Posterior cingulate gyrus (tissue), 11 donors: ENCODE measurements at regions not wholly inside any gene's neighbourhood (a gene's known extent, or its start where the extent isn't known, plus 50 kb on each side); places are given as distances from the start of the nearest gene placed in this dataset.
"Not testable (repeated sequence)": the region's sequence is repeated elsewhere in the genome, so short reads cannot be mapped to it uniquely, and the experiment has no call there.

ENCODE experiments used
- DNase-seq, 10 donors: peaks; one replicate each; pipeline versions ENCODE4 v3.0.0 to v3.0.0-alpha.2; 2020 to 2021; ENCODE audit warnings: mixed read lengths in 3 of 10
- intact Hi-C: fragments of 100-400 bp; cut with DNase I; formaldehyde crosslinking; loops from one replicate; pipeline ENCODE4 v1.15.1; 2023

- intact Hi-C loops, DNase-seq: not testable (repeated sequence)
Measured at GRCh38 chr5:6241056-6241455, 137.3 kb downstream of the MED10 start.

DNA sequence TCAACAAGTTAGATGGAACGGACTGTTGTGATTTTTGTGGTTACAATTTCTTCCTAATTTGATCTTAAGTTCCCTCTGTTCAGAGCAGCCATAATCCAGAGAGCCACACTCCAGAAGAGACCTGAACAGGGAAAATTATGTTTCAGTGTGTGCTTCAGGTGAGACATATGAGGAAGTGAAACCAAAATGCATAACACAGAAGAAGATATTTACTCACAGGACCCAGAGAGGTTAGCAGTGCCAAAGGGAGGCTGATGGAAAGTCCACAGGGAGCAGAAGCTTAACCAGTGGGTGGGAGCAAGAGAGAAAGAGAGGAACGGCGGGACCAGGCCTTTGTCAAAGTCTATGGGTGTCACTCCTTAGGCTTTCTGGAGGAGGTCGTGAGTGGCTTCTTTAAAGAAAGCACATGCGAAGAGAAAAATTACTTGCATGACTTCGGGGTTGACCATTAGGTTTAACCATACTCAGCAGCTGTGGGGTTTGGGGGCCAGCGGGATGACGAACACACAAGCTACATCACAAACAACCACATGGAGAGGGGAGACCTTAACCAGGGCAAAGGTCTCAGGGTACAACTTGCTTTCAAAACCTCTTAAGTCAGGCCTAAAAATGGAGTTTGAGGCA lies 141.4 kb downstream of the MED10 start:
- intact Hi-C loops = no loop called here
- no peak for DNase-seq

DNA sequence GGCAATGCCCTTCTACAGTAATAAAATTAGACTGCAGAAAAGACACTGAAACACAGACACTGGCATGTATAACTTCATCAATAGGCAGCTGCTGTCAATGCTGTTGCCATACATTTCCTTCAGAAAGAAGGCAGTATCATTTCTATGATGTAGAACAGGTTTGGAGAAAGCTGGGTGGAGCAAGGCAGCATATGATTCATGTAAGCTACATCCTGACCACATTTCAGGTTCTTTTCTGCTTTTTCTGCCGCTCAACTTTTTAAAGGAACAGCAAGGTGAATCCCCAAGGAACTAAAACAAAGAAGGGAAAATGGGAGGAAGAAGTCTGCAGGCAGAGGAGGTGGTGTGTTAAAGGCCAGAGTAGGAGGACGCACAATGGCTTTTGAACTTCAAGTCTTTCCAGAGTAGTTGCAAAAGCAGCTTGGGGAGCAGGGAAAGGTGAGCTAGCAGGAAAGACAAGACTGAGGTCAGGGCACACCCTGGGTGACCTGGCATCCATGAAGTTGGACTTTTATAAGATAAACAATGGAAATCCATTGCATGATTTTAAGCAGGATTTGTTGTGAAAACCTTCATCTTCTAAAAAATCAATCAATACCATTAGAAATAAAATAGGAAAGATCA lies 142.1 kb downstream of the MED10 start:
- intact Hi-C loops = no loop called here
- no peak for DNase-seq

DNA sequence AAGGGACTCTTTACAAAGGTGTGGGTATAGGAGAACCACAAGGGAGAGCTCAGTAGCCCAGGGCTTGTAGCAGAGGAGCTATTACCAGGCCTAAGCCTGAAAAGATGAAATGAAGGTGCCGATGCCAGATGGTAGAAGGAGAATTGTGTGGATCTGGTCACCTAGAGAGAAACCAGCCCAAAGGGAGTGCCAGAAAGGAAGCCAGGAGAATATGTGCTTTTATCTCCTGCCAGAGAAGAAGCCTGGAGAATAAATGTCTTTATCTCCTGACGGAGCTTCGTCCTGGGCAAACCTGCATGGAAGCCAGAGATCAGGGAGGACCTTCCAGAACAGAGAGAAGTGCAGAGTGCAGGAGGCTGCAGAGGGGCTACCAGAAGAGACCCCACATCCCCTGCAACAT lies 142.6 kb downstream of the MED10 start:
- DNase-seq = no peak
- intact Hi-C loops = no loop called here

DNA sequence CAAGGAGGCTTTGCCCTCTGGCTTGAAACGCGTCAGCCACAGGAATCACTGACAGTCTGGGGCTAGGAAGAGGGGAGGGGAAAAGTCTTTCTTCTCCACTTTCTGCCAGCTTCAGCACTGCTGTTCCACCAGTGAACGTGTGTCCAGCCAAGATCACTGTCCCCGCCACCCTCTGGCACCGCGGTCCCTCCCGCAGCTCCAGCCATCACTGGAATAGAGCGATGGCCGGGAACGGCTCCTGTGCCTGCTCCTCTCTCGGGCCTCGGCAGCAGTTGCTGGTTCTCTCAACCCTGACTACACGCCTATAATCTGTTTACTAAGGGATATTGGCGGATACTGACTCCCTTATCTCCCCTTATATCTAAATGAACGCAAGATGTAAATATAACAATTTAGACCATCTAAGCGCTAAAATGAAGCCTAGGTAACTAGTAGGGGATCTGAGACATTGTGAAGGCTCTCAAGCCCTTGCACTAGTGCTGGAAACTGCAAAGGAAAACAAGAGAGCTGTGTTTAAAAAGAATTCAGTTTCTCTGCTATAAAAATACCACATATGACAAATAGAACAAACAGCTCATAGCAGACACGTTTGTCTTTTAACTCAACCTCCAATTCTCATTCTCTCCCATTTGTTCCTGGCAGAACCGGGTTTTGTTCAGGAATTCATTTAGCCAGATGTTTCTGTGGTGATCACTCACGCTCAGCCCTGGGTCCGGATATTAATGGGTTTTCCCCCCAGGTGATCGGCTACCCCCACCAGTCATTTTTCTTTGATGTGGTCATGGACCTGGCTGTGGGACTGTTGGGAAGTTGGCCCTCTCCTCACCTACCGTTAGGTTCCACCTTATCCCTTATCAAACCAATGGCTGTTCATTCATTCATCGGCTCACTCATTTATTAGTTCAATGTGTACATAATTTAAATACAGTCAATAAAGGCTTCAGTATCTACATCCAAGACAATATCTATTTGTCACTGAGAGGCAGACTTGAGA lies 149.8 kb downstream of the MED10 start:
- intact Hi-C loops = no loop called here
- no peak for DNase-seq

DNA sequence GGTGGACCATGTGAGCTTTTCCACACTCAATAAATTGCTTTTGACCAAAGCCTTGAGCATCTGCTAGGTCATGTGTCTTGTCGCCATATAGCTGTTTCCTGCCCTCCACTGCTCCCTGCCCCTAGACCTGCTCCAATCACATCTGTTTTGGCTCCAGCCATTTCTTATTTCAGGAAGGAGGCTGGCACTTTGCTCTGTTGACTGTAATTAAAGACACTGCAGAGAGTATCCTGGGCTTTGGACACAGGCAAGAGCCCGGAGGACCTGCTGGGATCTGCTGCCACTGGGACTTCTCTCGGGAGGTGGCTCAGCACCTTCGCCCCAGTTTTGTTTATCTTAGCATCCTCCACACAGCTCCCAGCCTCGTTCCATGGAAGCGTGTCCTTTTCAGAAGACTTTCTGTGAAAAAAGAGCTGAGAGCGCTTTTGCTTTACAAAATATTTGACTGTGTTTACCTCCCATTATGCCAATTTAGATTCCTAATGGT lies 153.2 kb downstream of the MED10 start:
- intact Hi-C loops = no loop called here
- no peak for DNase-seq

- intact Hi-C loops = no loop called here
- DNase-seq = no peak
Measured at GRCh38 chr5:6224406-6224805, 153.9 kb downstream of the MED10 start.

DNA sequence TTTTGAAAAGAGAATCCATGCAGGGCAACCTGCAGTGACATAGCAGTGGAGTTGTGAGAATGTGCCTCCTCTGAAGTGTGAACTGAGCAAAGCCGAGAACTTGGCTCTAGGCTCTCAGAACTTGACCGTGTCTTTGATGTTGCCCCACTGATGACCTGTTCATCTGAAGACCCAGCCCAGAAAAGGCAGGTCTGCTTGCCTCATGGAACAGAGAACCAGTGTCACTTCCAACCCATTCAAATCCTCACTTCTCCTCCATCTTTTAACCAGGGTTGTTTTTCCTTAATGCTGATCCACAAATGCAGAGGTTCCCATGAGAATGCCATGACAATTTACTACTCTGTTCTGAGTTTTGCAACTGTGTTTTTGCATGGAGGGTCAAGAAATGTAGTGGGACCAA lies 155.4 kb downstream of the MED10 start:
- intact Hi-C loops = no loop called here
- no peak for DNase-seq

DNA sequence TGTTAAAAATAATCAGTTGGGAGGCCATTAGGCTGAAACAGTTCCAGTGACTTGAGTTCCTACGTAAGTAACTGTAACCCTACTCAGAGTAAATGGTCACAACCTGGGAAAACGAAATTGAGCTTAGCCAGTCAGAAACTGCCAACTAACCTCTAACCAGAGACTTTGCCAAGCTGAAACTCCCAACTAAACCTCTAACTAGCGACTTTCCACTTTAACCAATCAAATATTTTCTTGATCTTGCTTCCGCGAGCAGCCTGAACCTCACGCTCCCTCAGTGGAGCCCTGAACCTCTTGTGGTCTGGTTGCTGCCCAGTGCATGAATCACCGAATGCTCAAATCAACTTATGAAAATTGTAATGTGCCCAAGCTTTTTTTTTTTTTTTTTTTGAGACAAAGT lies 156.2 kb downstream of the MED10 start:
- intact Hi-C loops = no loop called here
- DNase-seq = no peak

DNA sequence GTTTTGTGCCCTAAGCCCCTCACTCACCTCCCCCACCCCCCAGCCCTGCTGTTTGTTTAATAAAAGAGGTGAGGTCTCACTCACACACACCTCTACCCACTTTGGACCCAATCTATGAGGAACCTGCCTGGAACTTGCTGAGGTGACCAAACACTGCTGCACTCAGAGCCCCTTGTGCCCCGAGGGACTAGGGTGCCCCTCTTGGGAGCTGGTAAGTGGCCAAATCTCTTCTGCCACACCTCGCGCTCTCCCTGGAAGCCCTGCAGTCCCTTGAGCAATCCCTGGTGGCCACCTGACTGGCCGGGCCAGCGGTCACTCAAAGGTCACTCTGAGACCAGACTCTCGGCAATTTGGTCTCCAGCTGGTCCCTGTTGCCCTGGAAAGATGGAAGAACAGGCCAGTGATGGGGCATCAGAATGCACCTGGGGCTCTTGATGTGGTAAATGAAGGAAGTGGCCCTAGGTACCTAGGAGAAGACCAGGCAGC lies 157.2 kb downstream of the MED10 start:
- intact Hi-C loops = no loop called here
- no peak for DNase-seq

DNA sequence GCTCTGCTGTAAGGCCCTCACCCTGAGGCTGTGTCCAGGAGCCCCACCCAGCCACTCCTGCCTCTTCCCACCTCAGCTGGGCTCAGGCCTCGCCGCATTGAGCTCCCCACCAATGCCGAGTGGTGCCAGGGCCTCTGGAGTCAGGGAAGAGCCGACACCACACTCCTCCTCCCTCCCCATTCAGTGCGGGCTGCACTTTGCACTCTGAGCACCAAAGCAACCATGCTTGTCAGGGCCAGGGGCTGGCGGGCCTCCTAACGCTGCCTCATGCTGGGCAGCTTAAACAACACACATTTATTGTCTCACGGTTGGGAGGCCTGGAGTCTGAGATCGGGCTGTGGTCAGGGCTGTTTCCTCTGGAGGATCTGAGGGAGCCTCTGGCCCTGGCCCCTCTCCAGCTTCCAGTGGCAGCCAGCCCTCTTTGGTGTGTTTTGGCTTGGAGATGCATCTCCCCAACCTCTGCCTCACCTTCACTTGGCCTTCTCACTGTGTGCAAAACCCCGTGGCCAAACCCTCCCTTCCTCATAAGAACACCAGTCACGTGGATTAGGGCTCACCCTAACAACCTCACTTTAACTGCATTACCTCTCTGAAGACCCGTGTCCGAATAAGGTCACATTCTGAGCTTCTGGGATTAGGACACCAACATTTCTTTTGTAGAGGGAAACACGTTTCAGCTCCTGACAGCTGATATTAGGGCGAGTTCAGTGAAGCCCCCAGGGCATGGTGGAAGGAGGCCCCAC lies 157.8 kb downstream of the MED10 start:
- intact Hi-C loops = no loop called here
- DNase-seq = no peak

DNA sequence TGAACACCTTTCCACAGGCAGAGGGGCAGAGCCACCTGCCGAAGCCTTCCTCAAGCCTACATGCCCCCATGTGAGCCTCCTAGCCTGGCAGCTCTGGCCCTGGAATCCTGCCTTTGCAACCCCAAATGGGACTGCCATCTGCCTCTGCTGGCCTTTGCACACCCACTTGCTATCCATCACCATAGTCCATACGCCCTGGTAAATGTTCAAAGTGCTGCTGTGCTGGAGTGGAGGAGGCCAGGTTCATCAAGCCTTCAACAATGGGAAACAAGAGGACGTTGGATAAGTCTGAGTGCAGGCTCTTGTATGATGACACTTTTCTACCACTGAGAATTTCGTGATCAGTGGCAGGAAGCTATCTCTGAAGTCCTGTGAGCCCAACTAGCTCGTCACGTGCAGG lies 159.8 kb downstream of the MED10 start:
- intact Hi-C loops = no loop called here
- DNase-seq = no peak

DNA sequence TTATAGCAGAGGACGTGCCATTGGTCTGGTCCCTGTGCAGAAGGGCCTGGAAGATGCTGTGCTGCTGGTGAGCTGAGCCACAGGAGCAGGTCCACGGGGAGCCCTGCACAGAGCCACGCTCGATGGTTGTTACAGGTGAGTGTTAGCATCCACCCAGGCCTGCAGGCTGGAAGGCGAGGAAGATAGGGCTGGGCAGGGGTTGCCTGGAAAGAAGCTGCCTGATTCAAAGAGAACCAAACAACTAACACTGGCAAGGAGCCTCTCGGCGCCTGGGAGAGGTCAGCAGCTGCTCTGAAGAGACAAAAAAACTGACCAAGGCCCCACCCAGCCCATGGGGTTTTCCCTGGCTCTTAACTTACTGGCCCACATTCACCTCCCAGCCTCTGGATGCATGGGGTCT lies 160.2 kb downstream of the MED10 start:
- intact Hi-C loops = no loop called here
- no peak for DNase-seq

GRCh38 chr5:6216471-6217075 lies 161.8 kb downstream of the MED10 start:
- DNase-seq = peak in 1 of 10 donors; percentile 32
- intact Hi-C loops = no loop called here

DNA sequence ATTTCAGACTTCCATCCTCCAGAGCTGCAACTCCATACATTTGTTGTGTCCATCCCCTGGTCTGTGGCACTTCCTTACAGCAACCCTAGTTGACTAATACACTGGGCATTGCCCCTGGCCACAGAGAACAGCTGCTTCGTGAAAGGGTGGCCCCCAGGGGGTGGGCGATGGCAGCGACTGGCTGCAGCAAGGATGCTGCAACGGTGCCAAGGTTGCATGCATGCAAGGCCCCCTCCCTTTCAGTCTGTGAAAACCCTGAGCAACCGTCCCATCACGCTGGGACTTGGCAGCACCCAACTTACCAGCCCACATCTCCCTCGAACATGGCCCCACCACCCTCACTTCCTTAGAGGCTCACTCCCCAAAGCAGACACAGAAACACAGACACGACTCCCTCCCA lies 162.5 kb downstream of the MED10 start:
- intact Hi-C loops = no loop called here
- no peak for DNase-seq

GRCh38 chr5:6212244-6212643 lies 166.1 kb downstream of the MED10 start:
- intact Hi-C loops = no loop called here
- DNase-seq = no peak

- intact Hi-C loops = no loop called here
- no peak for DNase-seq
Measured at GRCh38 chr5:6206501-6206900, 171.8 kb downstream of the MED10 start.

DNA sequence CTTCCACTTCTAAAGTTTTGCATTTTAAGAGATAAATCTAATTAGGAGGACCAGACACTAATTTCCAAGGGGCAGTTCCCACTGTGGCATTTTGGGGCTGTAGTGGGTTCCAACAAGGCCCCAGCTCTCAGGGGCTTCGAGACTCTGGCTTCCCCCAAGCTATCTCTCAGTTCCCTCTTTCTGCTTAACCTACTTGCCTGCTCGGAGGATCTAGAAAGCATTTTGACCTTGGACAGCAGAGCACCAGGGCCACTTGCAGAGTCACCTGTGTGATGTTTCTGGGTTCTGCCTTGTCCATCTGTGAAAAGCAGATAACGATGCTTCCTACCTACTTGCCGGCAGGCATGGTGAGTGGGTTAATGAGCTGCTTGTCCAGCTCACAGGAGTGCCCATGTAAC lies 175.4 kb downstream of the MED10 start:
- intact Hi-C loops = no loop called here
- no peak for DNase-seq

GRCh38 chr5:6202149-6202967 lies 176.0 kb downstream of the MED10 start:
- no peak for DNase-seq
- intact Hi-C loops = no loop called here
